GM12874 (cell line): ENCODE measurements at regions not wholly inside any gene's neighbourhood (a gene's known extent, or its start where the extent isn't known, plus 50 kb on each side); places are given as distances from the start of the nearest gene placed in this dataset.

Experiments used
- CTCF ChIP-seq: IDR thresholded peaks from 2 replicates; pipeline ENCODE4 v1.5.1; 2011; ENCODE audit warnings: low read depth, mild to moderate bottlenecking, control low read depth, low read length, moderate library complexity; ENCODE audit not compliant: insufficient read depth

DNA sequence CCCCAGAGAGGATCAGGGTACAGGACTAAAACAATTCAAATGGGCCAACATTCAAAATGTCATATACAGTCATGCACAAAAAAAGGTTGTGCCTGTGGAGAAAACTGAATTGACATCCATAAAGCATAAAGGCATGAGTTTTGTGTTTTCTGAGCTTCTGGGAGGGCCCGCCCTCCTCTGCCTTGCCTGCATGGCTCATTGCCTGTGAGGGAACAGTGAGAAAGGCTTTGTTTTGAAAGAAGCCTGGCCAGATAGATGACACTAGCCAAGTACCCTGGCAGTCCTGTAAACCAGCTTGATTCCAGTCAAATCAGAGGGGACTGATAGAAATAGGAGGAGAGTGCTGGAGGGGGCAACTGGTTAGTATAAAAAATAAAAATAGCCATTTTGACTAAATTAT lies 194.3 kb downstream of the KIT start:
- TF ChIP-seq CTCF: no peak

DNA sequence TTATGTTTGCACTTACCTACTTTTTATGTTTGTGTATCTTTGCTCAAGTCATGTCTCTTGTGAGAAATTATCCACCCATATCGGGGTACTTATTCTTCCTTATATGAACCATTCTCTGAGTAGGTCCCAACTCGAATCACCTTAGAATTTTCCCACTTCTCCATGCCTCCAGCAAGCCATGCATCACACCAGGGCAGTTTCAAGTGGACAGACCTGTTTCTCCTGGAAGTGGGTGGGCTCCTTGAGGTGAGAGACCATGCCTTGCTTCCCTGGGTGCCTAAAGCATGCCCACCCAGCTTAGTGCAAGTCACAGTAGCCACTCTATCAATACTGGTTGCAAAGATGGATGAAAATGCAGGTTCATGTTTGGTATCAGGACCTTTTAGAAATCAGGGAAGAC lies 187.2 kb downstream of the KIT start:
- TF ChIP-seq CTCF: no peak

DNA sequence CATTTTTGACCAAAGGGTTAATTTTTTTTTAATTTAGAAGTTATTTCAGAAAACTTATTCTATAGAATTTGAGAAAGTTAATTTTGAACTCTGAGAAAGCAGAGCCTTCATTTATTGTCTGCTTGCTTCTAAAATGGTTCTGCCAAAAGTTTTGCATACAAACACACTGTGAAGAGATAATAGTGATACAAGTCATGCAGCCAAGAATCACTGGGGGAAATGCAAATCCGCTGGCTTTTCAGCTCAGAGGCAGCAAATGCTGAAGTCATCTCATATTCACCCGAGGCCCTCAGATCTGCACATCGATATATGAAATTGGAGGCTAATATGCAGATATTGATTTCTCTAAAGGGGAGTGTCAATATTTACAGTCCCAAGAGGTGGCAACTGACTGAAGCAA lies 186.2 kb downstream of the KIT start:
- TF ChIP-seq CTCF: no peak

GRCh38 chr4:54843106-54843505 lies 185.3 kb downstream of the KIT start:
- no peak for TF ChIP-seq CTCF

DNA sequence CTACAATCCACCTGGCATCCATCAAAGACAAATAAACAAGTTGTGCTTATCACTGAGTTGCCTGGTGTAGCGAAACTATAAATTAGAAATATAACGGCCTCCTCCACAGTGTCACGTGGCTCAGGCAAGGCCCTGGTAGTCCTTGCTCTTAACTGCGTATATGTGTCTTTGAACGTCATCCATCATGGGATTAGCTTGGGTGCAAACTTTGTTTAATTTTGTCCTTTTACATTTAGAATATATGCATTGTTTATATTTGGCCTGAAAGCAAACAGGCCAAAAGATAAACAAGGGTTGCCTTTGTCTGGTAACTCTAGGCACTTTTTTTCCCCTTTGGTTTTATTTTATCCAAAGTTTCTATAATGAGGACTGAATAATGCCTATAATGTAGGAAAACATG lies 184.9 kb downstream of the KIT start:
- no peak for TF ChIP-seq CTCF

DNA sequence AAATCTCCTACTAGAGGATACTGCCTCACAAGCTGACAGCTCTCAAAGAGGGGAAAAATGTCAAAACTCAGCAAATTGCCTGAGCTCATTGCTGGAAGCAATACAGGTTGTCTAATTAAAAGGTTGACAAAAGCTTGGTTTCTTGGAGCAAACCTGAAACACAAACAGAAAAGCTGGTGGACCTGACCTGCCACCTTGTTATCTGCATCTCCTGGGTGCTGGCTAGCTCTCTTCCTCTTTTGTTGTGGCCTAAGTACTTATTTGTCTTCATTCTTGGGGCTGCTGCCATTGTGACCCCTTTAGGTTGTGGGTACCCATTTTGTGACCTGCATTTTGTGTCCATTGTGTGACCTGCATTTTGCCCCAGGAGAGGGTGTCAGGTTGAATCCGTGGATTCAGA lies 184.5 kb downstream of the KIT start:
- TF ChIP-seq CTCF: no peak

- no peak for TF ChIP-seq CTCF
These were observed 183.4 kb downstream of the KIT start for GRCh38 chr4:54840992-54841768.

DNA sequence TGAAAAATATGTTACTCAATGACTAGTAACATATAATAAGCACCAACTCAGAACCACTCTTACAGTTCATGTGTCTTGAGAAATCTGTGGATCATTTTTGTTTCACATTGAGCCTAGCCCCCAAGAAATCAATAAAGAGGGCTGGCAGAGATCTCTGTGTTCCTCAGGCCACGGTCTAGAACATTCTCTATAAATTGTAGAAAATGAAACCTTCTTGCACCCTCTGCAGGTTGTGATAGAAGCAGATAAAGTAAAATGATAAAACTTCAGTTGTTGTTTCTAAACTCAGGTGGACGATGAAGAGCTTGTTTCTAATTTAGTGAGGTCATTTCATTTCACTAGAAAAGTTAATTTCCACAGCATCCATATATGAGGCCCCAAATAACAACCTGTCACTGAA lies 182.7 kb downstream of the KIT start:
- no peak for TF ChIP-seq CTCF
